ENCODE measurements at regions not wholly inside any gene's neighbourhood (a gene's known extent, or its start where the extent isn't known, plus 50 kb on each side); places are given as distances from the start of the nearest gene placed in this dataset.

DNA sequence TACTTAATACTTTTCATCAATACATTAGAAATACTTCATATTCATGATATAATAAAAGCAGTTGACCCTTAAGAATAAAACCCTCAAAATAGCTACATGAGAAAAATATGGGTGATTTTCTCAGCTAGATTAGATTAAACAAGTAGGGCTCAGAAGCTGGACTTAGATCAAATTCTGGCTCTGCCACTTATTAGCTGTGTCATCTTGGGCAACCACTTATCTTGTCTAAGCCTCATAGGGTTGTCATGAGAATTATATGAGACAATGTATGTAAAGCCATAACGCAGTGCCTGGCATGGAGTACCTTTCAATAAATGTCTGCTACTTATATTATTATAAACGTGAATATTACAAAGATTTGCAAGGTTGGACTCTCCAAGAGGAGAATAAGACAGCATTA lies 84.3 kb upstream of the PGRMC2 start:
- Histone ChIP-seq H3K27me3 (no peaks in the 10 kb centered on the region), H3K79me2 (no peaks in the 10 kb centered on the region), H3K4me1 (ENCODE audit: insufficient read depth) (no peaks in the 10 kb centered on the region), H2AFZ (no peak overlapping the region), H3K4me3 (no peak overlapping the region), H3K4me2 (no peak overlapping the region), H3K9me3 (ENCODE audit: low read depth) (no peaks in the 10 kb centered on the region), H3K36me3 (replicated peaks; ENCODE audit: insufficient read depth, low read depth) (no peaks in the 10 kb centered on the region), H4K20me1 (ENCODE audit: insufficient read depth, poor library complexity, severe bottlenecking) (no peaks in the 10 kb centered on the region), H3K9me2 (replicated peaks; ENCODE audit: insufficient read depth) (no peaks in the 10 kb centered on the region), H3K27ac (no peak overlapping the region)
- WGBS (ENCODE audit: low lambda C conversion rate, missing lambda C conversion rate): 93% methylated on average over 2 of the region's 2 CpGs
- DNase-seq (ENCODE audit: low spot score): no peak
- no peak for TF ChIP-seq EZH2 (IDR thresholded peaks at IDR 0.05; ENCODE audit: borderline replicate concordance)

- Histone ChIP-seq H3K9me3 (ENCODE audit: low read depth) (no peaks in the 10 kb centered on the region), H3K9me2 (replicated peaks; ENCODE audit: insufficient read depth) (no peaks in the 10 kb centered on the region), H3K36me3 (replicated peaks; ENCODE audit: insufficient read depth, low read depth) (no peaks in the 10 kb centered on the region), H3K79me2 (no peaks in the 10 kb centered on the region), H2AFZ (no peak overlapping the region), H4K20me1 (ENCODE audit: insufficient read depth, poor library complexity, severe bottlenecking) (no peaks in the 10 kb centered on the region), H3K4me2 (no peak overlapping the region), H3K27ac (no peak overlapping the region), H3K27me3 (no peaks in the 10 kb centered on the region), H3K4me3 (no peak overlapping the region), H3K4me1 (ENCODE audit: insufficient read depth) (no peaks in the 10 kb centered on the region)
- WGBS (ENCODE audit: low lambda C conversion rate, missing lambda C conversion rate): 87% methylated on average over 8 of the region's 8 CpGs
- DNase-seq (ENCODE audit: low spot score): no peak
- TF ChIP-seq, protein P1, sequence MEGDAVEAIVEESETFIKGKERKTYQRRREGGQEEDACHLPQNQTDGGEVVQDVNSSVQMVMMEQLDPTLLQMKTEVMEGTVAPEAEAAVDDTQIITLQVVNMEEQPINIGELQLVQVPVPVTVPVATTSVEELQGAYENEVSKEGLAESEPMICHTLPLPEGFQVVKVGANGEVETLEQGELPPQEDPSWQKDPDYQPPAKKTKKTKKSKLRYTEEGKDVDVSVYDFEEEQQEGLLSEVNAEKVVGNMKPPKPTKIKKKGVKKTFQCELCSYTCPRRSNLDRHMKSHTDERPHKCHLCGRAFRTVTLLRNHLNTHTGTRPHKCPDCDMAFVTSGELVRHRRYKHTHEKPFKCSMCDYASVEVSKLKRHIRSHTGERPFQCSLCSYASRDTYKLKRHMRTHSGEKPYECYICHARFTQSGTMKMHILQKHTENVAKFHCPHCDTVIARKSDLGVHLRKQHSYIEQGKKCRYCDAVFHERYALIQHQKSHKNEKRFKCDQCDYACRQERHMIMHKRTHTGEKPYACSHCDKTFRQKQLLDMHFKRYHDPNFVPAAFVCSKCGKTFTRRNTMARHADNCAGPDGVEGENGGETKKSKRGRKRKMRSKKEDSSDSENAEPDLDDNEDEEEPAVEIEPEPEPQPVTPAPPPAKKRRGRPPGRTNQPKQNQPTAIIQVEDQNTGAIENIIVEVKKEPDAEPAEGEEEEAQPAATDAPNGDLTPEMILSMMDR (IDR thresholded peaks at IDR 0.05; ENCODE audit: poor library complexity): no peak
- TF ChIP-seq EZH2phosphoT487 (IDR thresholded peaks at IDR 0.05; ENCODE audit: low read depth, severe bottlenecking, unreplicated experiment) (no peak), EZH2 (IDR thresholded peaks at IDR 0.05; ENCODE audit: borderline replicate concordance) (no peak)
Observed at GRCh38 chr4:128371001-128371777, 83.6 kb upstream of the PGRMC2 start.

DNA sequence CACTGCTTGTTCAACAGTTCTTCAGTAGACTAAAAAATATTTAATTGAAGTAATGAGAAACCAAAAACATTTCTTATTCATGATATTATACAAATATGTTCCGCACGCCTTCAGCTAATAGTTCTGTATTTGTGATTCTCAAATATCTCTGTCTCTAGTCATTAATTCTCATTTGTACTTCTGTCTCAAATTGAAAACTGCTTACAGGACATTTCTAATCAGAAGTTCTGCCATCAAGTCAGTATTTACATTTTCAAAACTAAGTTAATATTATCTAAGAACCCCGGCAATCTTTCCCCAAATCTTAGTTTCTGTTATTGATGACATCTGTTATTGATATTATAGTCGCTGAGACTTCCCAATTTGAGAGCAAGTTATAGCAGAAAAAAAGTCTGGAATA lies 78.6 kb upstream of the PGRMC2 start:
- 93% methylated on average over 4 of the region's 4 CpGs for WGBS (ENCODE audit: low lambda C conversion rate, missing lambda C conversion rate)
- TF ChIP-seq EZH2phosphoT487 (IDR thresholded peaks at IDR 0.05; ENCODE audit: low read depth, severe bottlenecking, unreplicated experiment) (no peak), EZH2 (IDR thresholded peaks at IDR 0.05; ENCODE audit: borderline replicate concordance) (no peak)
- TF ChIP-seq, protein P1 (IDR thresholded peaks at IDR 0.05; ENCODE audit: poor library complexity): no peak
- no peak overlapping the region for H2AFZ ChIP-seq
- no peaks in the 10 kb centered on the region for H3K9me2 ChIP-seq (replicated peaks; ENCODE audit: insufficient read depth)
- H3K79me2 ChIP-seq: no peaks in the 10 kb centered on the region
- H3K4me1 ChIP-seq (ENCODE audit: insufficient read depth): no peaks in the 10 kb centered on the region
- H3K9me3 ChIP-seq (ENCODE audit: low read depth): no peaks in the 10 kb centered on the region
- H3K27ac ChIP-seq: no peak overlapping the region
- no peak overlapping the region for H3K4me3 ChIP-seq
- H3K4me2 ChIP-seq: no peak overlapping the region
- no peaks in the 10 kb centered on the region for H3K27me3 ChIP-seq
- no peaks in the 10 kb centered on the region for H4K20me1 ChIP-seq (ENCODE audit: insufficient read depth, poor library complexity, severe bottlenecking)
- no peak for DNase-seq (ENCODE audit: low spot score)
- no peaks in the 10 kb centered on the region for H3K36me3 ChIP-seq (replicated peaks; ENCODE audit: insufficient read depth, low read depth)

GRCh38 chr4:128364565-128364964 lies 77.0 kb upstream of the PGRMC2 start:
- WGBS (ENCODE audit: low lambda C conversion rate, missing lambda C conversion rate): 95% methylated on average over 7 of the region's 7 CpGs
- Histone ChIP-seq H3K9me3 (ENCODE audit: low read depth) (no peaks in the 10 kb centered on the region), H3K4me3 (no peak overlapping the region), H3K27ac (no peak overlapping the region), H3K36me3 (replicated peaks; ENCODE audit: insufficient read depth, low read depth) (no peaks in the 10 kb centered on the region), H3K79me2 (no peaks in the 10 kb centered on the region), H4K20me1 (ENCODE audit: insufficient read depth, poor library complexity, severe bottlenecking) (no peaks in the 10 kb centered on the region), H3K27me3 (no peaks in the 10 kb centered on the region), H3K4me2 (no peak overlapping the region), H3K4me1 (ENCODE audit: insufficient read depth) (no peaks in the 10 kb centered on the region), H3K9me2 (replicated peaks; ENCODE audit: insufficient read depth) (no peaks in the 10 kb centered on the region), H2AFZ (no peak overlapping the region)
- TF ChIP-seq, protein P1 (IDR thresholded peaks at IDR 0.05; ENCODE audit: poor library complexity): no peak
- TF ChIP-seq EZH2phosphoT487 (IDR thresholded peaks at IDR 0.05; ENCODE audit: low read depth, severe bottlenecking, unreplicated experiment): no peak
- TF ChIP-seq EZH2 (IDR thresholded peaks at IDR 0.05; ENCODE audit: borderline replicate concordance): no peak
- DNase-seq (ENCODE audit: low spot score): no peak

Data from hepatocyte (in vitro differentiated cells).